ENCODE measurements at regions not wholly inside any gene's neighbourhood (a gene's known extent, or its start where the extent isn't known, plus 50 kb on each side); places are given as distances from the start of the nearest gene placed in this dataset.

DNA sequence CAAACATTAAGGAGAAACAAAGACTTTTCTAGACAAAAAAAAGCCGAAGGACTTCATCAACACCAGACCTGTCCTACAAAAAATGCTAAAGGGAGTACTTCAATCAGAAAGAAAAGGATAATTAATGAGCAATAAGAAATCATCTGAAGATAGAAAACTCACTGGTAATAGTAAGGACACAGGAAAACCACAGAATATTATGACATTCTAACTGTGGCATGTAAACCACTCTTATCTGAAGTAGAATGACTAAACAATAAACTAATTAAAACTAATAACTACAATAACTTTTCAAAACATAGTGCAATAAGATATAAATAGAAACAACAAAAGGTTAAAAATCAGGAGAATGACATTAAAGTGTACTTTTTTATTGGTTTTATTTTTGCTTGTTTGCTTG, 584.5 kb upstream of the CCDC54 start:
- H3K4me3 Mint-ChIP-seq, result no peak overlapping the region
- peaks cover 3% of the 10 kb centered on the region for H3K27me3 Mint-ChIP-seq
- peaks cover 0 to 6% (median 0%) of the 10 kb centered on the region in 3 donors for H3K9me3 Mint-ChIP-seq
- H3K4me1 Mint-ChIP-seq, result no peaks in the 10 kb centered on the region
- no peak overlapping the region for H3K27ac Mint-ChIP-seq
- no peaks in the 10 kb centered on the region for H3K36me3 Mint-ChIP-seq

GRCh38 chr3:106794442-106794841, 582.8 kb upstream of the CCDC54 start:
- Mint-ChIP-seq H3K9me3 (peaks cover 0 to 6% (median 0%) of the 10 kb centered on the region in 3 donors), H3K4me3 (no peak overlapping the region)

GRCh38 chr3:106795553-106795952, 581.7 kb upstream of the CCDC54 start:
- Mint-ChIP-seq H3K4me3 (no peak overlapping the region), H3K9me3 (peaks cover 0 to 6% (median 0%) of the 10 kb centered on the region in 3 donors), H3K27me3 (peaks cover 3% of the 10 kb centered on the region), H3K27ac (no peak overlapping the region), H3K36me3 (peaks cover 1% of the 10 kb centered on the region), H3K4me1 (no peaks in the 10 kb centered on the region)

More at GRCh38 chr3:106794442-106794841, 582.8 kb upstream of the CCDC54 start:
- Mint-ChIP-seq H3K27ac (no peak overlapping the region), H3K27me3 (peaks cover 3% of the 10 kb centered on the region), H3K36me3 (peaks cover under 1% of the 10 kb centered on the region), H3K4me1 (no peaks in the 10 kb centered on the region)

GRCh38 chr3:106797461-106797860, 579.8 kb upstream of the CCDC54 start:
- peaks cover 0 to 3% (median 0%) of the 10 kb centered on the region in 3 donors for H3K9me3 Mint-ChIP-seq
- no peaks in the 10 kb centered on the region for H3K4me1 Mint-ChIP-seq
- no peak overlapping the region for H3K4me3 Mint-ChIP-seq
- H3K27me3 Mint-ChIP-seq, result peaks cover 3% of the 10 kb centered on the region
- H3K27ac Mint-ChIP-seq, result no peak overlapping the region
- peaks cover 1% of the 10 kb centered on the region for H3K36me3 Mint-ChIP-seq

- Mint-ChIP-seq H3K9me3 (no peaks in the 10 kb centered on the region), H3K36me3 (no peaks in the 10 kb centered on the region), H3K27ac (no peak overlapping the region), H3K4me3 (no peak overlapping the region), H3K4me1 (no peaks in the 10 kb centered on the region), H3K27me3 (no peaks in the 10 kb centered on the region)
Observed at GRCh38 chr3:106805625-106806024, 571.6 kb upstream of the CCDC54 start.

- Mint-ChIP-seq H3K4me3 (no peak overlapping the region), H3K27ac (no peak overlapping the region), H3K9me3 (no peaks in the 10 kb centered on the region), H3K4me1 (no peaks in the 10 kb centered on the region), H3K27me3 (no peaks in the 10 kb centered on the region), H3K36me3 (no peaks in the 10 kb centered on the region)
Observed at GRCh38 chr3:106806964-106807363, 570.3 kb upstream of the CCDC54 start.

DNA sequence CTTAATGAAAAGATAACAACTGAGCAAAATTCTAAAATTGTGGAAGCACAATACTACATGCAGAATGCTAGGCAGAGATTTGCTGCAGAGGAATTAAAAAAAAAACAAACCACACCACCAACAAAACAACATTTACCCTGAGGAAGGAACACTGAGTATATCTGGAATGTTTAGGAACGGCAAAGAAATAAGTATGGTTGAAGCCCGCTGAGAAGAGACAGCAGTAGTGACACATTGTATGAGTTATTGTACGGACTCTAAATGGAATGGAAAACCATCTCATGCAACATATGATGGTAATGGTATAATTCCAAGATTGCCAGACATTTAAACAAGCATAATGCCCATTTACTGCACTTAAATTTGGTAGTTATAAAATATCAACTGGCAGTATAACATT, 568.2 kb upstream of the CCDC54 start:
- Mint-ChIP-seq H3K4me3 (no peak overlapping the region), H3K36me3 (no peaks in the 10 kb centered on the region)

DNA sequence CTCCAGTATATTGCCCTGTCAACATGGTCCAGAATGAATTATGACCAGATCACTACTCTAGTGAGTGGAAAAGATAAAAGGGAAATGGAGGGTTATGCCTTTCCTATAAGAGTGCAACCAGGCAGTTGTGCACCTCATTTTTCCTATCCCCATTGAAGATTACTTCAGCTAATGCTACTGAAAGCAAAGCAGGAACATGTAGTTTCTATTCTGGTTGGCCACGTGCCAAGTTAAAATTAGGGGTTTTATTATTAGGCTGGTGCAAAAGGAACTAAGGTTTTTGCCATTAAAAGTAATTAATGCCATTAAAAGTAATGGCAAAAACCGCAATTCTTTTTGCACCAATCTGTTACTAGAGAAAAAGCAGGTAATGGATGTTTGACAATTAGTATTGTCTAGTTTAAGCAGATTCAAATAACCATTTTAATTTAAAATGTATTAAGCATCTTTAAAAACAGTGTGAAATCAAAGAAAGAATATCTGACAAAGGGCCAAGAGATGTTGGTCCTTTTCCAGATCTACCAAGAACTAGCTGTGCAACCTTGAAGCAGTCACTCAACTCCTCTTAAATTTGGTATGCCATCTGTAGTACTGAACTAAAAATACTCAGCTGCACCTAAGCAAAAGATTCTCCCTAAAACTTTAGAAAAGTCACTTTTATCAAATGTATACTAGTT, 567.5 kb upstream of the CCDC54 start:
- Mint-ChIP-seq H3K36me3 (no peaks in the 10 kb centered on the region), H3K9me3 (no peaks in the 10 kb centered on the region), H3K27ac (no peak overlapping the region), H3K27me3 (no peaks in the 10 kb centered on the region), H3K4me3 (no peak overlapping the region), H3K4me1 (no peaks in the 10 kb centered on the region)

More for the DNA sequence above, 568.2 kb upstream of the CCDC54 start:
- Mint-ChIP-seq H3K4me1 (no peaks in the 10 kb centered on the region), H3K27ac (no peak overlapping the region), H3K9me3 (no peaks in the 10 kb centered on the region), H3K27me3 (no peaks in the 10 kb centered on the region)

DNA sequence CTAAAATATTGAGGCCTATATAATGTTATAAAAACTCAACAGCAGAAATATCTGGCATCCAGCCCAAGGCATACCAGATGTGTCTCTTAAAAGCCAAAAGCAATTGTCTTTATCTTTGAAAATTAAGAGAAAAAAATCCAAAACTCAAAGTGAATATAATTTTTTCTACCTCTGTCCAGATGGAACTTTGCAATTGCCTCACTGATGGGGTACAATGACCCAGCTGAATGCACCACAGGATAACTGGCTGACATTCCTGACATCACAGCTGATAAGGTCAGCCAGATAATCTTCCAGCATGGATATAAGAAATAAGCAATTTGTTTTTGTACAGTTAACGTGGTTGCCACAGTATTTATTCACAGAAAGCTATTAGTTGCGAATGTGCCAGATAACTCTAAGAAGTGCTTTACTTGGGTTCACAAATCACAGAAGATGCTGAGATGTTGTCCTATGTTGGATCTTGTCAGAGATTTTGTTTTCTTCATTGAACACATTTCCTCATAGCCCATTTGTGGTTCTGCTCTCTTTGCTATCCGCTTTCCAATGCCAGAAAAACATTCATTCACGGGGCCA, 566.9 kb upstream of the CCDC54 start:
- no peaks in the 10 kb centered on the region for H3K9me3 Mint-ChIP-seq
- no peak overlapping the region for H3K4me3 Mint-ChIP-seq
- H3K4me1 Mint-ChIP-seq, result no peaks in the 10 kb centered on the region
- no peak overlapping the region for H3K27ac Mint-ChIP-seq
- H3K36me3 Mint-ChIP-seq, result no peaks in the 10 kb centered on the region
- H3K27me3 Mint-ChIP-seq, result no peaks in the 10 kb centered on the region

DNA sequence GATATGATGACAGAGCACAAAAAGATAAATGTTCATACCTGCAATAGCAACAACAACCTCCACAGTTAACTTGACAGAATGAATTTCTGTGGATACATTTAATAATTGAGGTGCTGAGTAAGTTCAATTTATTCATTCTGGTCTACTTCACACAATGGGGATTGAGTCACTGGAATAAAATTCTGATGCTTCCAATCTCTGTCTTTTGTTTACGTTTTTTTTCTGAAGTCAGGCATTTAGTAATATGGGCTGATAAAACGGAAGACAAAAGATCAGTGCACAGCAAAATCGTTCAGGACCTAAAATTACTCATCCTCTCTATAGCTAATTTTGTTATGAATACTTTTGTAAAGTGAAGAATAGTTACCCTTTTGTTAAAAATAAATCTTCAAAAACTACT, 565.9 kb upstream of the CCDC54 start:
- Mint-ChIP-seq H3K4me1 (no peaks in the 10 kb centered on the region), H3K27ac (no peak overlapping the region), H3K36me3 (no peaks in the 10 kb centered on the region)

GRCh38 chr3:106813742-106814141, 563.5 kb upstream of the CCDC54 start:
- H3K27ac Mint-ChIP-seq, result peak overlapping the region in 1 of 3 donors; percentile 17
- H3K4me1 Mint-ChIP-seq, result no peaks in the 10 kb centered on the region
- no peak overlapping the region for H3K4me3 Mint-ChIP-seq
- H3K9me3 Mint-ChIP-seq, result no peaks in the 10 kb centered on the region
- H3K36me3 Mint-ChIP-seq, result no peaks in the 10 kb centered on the region
- peaks cover 4% of the 10 kb centered on the region for H3K27me3 Mint-ChIP-seq

More for the DNA sequence above, 565.9 kb upstream of the CCDC54 start:
- Mint-ChIP-seq H3K27me3 (no peaks in the 10 kb centered on the region), H3K9me3 (no peaks in the 10 kb centered on the region), H3K4me3 (no peak overlapping the region)

GRCh38 chr3:106814231-106814630, 563.0 kb upstream of the CCDC54 start:
- H3K9me3 Mint-ChIP-seq, result no peaks in the 10 kb centered on the region
- no peak overlapping the region for H3K27ac Mint-ChIP-seq
- no peaks in the 10 kb centered on the region for H3K36me3 Mint-ChIP-seq
- H3K4me3 Mint-ChIP-seq, result no peak overlapping the region
- peaks cover 4% of the 10 kb centered on the region for H3K27me3 Mint-ChIP-seq
- no peaks in the 10 kb centered on the region for H3K4me1 Mint-ChIP-seq

DNA sequence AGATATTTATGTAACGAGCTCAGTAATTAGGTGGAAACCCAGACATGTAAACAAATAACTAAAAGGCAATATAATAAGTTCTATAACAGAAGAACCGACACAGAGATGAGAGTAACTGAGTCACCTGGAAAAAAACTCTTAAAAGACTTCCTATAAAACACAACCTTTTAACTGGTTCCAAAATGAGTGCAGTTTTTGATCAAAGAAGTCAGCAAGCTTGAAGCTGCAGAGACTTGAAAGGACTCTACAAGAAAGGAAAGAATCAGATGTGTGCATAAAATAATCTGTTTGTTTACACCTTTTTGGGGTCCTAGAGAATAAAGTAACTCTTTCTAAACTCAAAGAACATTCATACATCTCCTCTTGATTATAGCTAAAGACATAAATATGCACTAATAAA, 560.4 kb upstream of the CCDC54 start:
- H3K4me3 Mint-ChIP-seq, result no peak overlapping the region
- H3K9me3 Mint-ChIP-seq, result no peaks in the 10 kb centered on the region
- no peaks in the 10 kb centered on the region for H3K36me3 Mint-ChIP-seq
- peaks cover 4% of the 10 kb centered on the region for H3K27me3 Mint-ChIP-seq
- H3K4me1 Mint-ChIP-seq, result no peaks in the 10 kb centered on the region
- no peak overlapping the region for H3K27ac Mint-ChIP-seq

DNA sequence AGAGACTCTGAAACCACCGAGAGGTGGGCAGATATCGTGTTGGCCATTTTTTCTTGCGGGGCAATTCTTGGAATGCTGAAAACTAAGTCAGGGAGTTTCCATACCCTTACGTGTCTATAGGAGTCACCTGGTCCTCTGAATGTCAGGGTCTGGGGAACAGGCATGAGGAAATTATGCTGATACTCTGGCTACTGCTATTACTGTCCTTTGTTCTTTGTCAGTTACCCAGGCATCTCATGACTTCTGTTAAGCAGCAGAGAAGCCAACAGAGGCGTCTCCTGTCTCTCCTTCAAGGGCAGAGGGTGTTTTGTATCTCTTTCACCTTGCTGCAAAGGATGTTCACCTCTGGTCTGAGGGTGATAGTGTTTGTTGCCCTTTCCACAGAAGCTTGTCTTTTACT, 559.5 kb upstream of the CCDC54 start:
- Mint-ChIP-seq H3K4me1 (no peaks in the 10 kb centered on the region), H3K27me3 (peaks cover 4% of the 10 kb centered on the region), H3K9me3 (no peaks in the 10 kb centered on the region), H3K36me3 (no peaks in the 10 kb centered on the region), H3K4me3 (peak overlapping the region in 1 of 4 donors; percentile 15), H3K27ac (no peak overlapping the region)

DNA sequence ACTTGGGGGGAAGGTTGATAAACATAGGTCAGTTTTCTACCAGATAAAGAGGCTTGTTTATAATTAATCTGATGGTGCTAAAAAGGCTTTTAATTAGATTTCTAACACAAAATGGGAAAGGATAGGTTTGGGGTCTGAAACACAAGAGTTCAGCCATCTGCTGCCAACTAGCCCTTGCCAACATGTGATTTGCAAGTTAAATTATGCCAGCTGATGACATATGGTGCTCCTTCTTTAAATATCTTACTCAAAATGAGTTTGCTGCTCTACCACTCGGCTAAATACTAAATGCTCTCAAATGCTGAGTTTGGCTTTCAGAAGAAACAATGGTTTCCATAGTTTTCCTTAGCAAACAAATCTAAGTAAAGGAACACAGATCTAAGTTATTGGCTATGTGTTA, 557.8 kb upstream of the CCDC54 start:
- H3K4me1 Mint-ChIP-seq, result no peaks in the 10 kb centered on the region
- H3K36me3 Mint-ChIP-seq, result no peaks in the 10 kb centered on the region
- H3K27ac Mint-ChIP-seq, result no peak overlapping the region
- no peak overlapping the region for H3K4me3 Mint-ChIP-seq
- H3K9me3 Mint-ChIP-seq, result no peaks in the 10 kb centered on the region
- H3K27me3 Mint-ChIP-seq, result peaks cover 4% of the 10 kb centered on the region

- Mint-ChIP-seq H3K36me3 (no peaks in the 10 kb centered on the region), H3K4me1 (no peaks in the 10 kb centered on the region), H3K27ac (no peak overlapping the region), H3K27me3 (peaks cover 4% of the 10 kb centered on the region), H3K4me3 (no peak overlapping the region), H3K9me3 (peaks cover 0 to 1% (median 0%) of the 10 kb centered on the region in 3 donors)
Observed at GRCh38 chr3:106820726-106821362, 556.4 kb upstream of the CCDC54 start.
